ENCODE measurements at regions not wholly inside any gene's neighbourhood (a gene's known extent, or its start where the extent isn't known, plus 50 kb on each side); places are given as distances from the start of the nearest gene placed in this dataset.

GRCh38 chr4:14434916-14435315, 567.4 kb upstream of the CPEB2 start:
- TF ChIP-seq CTCF (IDR thresholded peaks at IDR 0.05) (no peak), EZH2phosphoT487 (IDR thresholded peaks at IDR 0.05) (no peak)
